Lung microvascular endothelial cell (primary cell): ENCODE measurements at regions not wholly inside any gene's neighbourhood (a gene's known extent, or its start where the extent isn't known, plus 50 kb on each side); places are given as distances from the start of the nearest gene placed in this dataset.
A peak's percentile ranks its signal among the peaks of the same experiment; 100 is the strongest.

Experiments used
- DNase-seq, 2 donors: peaks; one replicate each; pipeline versions ENCODE4 v3.0.0 to v3.0.0-alpha.2; 2010; ENCODE audit warnings: low read depth in 2 of 2

GRCh38 chr2:162967147-162967546 lies 128.6 kb upstream of the KCNH7 start:
- DNase-seq: no peak

GRCh38 chr2:162965191-162965590 lies 126.6 kb upstream of the KCNH7 start:
- DNase-seq: no peak

DNA sequence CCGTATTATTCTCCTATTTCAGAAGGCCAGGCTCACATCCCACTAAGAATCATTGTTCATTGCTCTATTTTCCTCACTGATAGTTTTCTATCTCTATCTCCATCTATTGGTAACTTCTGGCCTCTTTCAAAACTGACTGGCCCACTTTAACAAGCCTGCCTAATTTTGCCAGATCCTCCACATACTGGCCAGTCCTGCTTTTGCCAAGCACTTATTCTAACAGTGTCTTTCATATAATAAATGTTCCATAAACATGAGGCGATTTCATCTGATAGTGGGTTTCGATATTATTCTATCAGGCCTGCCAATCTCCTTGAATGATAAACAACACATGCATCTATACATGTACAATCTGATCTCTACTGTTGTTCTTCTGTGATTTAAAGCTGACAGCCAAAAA lies 125.9 kb upstream of the KCNH7 start:
- DNase-seq: no peak

DNA sequence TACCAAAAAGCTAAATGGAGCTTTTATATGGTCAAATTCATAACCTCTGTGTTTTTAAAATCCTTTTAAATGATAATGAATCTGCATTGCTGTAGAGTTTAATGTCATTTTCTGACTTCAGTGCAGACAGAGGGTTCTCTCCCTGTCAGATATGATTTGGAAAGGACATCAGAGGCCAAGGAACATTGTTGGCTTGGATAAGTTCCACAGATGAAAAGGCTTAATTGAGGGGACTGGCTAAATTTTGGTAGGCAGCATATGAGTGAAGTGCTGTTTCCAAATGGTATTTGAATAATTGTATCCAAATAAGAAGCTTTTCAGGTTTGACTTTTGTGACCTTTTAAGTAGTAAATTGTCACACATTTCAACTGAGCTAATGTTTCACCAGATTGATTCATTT lies 124.6 kb upstream of the KCNH7 start:
- DNase-seq: no peak

- no peak for DNase-seq
These were observed 107.2 kb upstream of the KCNH7 start for GRCh38 chr2:162945785-162946184.

- DNase-seq: no peak
These were observed 99.8 kb upstream of the KCNH7 start for GRCh38 chr2:162938387-162938786.

DNA sequence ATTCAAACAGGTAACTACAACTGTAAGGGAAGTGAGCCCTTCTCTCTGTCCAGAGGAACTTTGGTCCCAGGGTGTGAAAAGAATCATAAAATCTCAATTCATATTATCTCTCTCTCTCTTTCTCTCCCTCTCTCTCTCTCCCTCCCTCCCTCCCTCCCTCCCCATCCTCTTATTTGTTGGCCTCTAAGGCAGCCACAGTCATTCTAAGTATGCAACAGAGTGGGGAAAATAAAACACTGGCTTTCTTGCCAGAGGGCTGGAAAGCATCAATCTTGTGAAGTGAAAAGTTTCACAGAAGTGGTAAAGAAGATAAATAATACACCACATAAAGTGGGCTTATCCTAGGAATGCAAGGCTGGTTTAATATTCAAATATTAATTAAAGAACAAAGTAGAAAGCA lies 95.6 kb upstream of the KCNH7 start:
- no peak for DNase-seq

DNA sequence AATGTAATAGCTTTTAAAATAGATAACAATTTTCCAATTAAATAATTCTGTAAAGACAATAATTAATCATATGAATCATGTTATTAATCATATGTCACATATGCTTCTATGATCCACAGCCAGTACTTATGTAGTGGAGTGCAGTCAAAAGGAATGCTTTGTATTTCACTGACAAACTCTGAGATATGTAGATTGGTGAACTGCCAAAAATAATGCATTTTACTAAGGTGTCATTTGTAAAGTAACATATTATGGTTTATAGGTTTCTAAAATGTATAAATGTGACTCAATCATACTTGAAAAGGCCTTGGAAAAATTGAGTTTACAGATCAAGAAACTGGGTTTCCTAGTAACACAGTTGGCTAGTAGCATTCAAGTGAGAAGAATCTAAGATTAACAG lies 93.8 kb upstream of the KCNH7 start:
- DNase-seq: no peak

- no peak for DNase-seq
These were observed 91.0 kb upstream of the KCNH7 start for GRCh38 chr2:162929571-162929970.

DNA sequence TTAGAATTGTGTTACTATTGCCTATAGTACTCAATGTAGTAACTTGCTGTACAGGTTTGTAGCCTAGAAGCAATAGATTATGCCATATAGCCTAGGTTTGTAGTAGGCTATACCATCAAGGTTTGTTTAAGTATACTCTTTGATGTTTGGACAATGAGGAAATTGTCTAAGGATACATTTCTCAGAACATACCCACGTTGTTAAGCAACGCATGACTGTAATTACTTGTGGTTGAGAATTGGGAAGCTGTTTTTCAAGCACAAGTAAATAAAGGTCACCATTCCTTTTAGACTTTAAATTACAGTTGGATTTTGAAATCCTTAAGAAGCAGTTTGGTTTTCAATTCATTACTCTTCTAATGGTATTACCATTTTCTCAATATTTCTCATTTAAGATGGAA lies 89.8 kb upstream of the KCNH7 start:
- no peak for DNase-seq

GRCh38 chr2:162926907-162927306 lies 88.3 kb upstream of the KCNH7 start:
- DNase-seq: no peak

DNA sequence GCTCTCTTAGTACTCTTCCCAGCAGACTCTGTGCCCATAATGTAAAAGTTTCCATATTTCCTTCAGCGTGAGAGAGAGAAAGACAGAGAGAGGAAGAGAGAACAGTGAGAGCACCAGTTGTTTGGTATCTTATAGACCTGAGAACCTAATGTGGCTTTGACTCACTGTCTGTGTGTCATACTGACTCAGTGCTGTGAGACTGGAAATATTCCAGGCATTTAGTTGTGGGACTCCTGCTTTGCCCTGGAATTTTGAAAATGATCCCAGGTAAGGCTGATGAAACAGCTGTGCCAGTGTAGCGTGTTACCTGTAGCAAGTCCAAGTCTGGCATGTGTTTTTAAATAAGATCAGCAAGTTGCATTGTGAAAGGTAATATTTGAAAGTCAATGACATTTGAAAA lies 87.9 kb upstream of the KCNH7 start:
- no peak for DNase-seq

DNA sequence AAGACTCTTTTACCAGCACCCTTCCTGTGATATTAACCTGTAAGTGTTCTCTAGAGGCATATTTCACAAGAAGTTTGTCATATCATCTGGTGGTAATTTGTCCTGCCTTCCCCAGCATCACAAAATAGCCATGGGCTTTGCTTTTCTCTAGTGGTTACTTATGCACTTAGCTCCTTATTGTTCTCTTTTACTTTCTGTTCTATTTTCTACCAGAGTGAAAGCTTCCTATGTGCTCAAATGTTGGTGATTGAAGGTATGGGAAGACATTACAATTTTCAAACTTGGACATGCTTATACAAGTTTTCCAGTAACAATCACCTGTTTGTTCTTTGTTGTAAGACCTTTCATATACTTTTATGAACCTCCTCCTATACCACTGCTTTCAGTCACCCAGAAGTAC lies 87.0 kb upstream of the KCNH7 start:
- no peak for DNase-seq

- no peak for DNase-seq
These were observed 80.5 kb upstream of the KCNH7 start for GRCh38 chr2:162919111-162919510.

- no peak for DNase-seq
These were observed 79.1 kb upstream of the KCNH7 start for GRCh38 chr2:162917626-162918025.

GRCh38 chr2:162916286-162916801 lies 77.8 kb upstream of the KCNH7 start:
- no peak for DNase-seq

DNA sequence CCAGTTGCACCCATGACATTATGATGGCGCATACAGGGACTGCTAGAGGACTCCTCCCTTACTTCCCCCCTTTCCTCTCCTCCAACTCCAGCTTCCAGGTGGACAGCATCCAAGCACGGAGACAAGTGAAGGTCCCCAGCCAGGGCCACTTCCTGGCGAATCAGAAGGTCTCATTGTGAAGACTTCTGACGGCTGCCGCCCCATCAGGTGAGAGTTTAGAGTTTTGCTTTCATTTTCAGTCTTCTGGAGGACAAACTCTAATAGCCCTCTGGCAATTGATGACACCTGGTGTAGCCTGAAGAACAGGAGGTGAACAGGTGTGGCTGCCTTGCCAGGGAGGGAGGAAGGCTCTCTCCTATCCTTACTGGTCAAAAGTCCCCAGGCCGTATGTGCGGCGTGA lies 77.3 kb upstream of the KCNH7 start:
- DNase-seq: no peak

DNA sequence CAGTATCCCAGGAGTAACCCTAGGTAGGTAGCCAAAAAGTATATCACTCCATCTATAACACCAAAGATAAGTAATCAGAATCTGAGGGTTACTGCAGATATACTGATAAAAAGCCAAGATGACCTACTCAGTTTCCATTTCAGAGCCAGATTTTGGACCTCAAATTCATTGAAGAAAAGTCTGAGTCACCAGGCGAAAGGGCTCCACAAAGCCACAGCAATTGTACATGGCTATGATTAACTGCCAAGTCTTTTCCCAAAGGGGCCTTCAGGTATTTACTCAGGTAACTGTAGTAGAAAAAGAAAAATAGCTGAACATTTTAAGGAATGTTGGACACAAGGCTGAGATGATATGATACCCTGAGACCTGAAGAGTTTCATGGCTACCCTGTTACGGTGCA lies 75.6 kb upstream of the KCNH7 start:
- DNase-seq: no peak

- no peak for DNase-seq
These were observed 74.2 kb upstream of the KCNH7 start for GRCh38 chr2:162912787-162913186.

- no peak for DNase-seq
These were observed 70.0 kb upstream of the KCNH7 start for GRCh38 chr2:162908567-162908966.

DNA sequence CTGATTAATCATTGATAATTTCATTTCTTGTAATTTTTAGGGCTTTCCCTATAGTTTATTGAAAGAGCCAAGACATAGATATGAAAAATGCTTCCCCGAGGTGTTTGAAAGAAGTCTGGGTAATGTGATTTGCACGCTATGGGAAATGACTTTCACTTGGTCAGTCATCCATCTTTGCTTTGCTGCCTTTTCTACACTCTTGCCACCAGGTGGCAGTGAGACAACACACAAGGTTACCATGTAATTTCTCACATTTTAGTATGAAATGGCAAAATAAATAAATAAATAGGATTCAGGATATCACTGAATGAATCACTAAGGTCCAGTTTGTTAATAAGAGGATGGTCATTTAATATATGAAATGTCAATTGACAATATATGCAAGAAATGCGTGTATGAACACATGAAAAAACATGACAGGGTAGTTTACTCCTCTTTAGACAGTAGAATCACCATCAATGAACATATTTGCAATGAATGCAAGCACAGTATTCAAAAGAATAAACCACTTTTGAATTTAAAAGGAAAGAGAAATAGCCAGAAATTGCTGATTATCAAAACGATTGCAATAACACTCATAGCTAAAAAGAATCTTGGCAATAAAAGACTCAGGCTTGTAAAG lies 52.2 kb upstream of the KCNH7 start:
- DNase-seq: peak; percentile 66 to 70

DNA sequence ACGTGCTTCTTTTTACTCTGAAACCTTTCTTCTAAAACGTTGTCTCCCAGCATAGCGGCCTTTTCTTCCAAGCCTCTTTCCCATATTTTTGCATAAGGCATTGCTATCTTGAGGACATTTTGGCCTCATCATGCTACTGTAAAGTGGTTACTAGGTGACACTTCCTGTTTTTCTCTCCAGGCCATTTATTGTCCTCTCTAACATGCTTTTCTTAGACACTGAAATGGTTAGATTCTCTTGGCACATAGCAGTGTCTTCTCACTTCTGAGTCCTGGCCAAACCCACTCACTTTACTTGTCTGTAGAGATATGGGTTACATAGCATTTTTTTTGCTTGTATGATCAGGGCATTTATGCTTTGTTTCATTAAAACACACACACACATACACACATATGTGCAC lies 50.1 kb upstream of the KCNH7 start:
- peak; percentile 9 to 26 for DNase-seq
